Immature natural killer cell (primary cell): ENCODE measurements at regions not wholly inside any gene's neighbourhood (a gene's known extent, or its start where the extent isn't known, plus 50 kb on each side); places are given as distances from the start of the nearest gene placed in this dataset.
"Not testable (repeated sequence)": the region's sequence is repeated elsewhere in the genome, so short reads cannot be mapped to it uniquely, and the experiment has no call there.

Experiments used
- DNase-seq, 3 donors: peaks; one replicate each; pipeline ENCODE4 v3.0.0; 2022; ENCODE audit warnings: mixed read lengths in 1 of 3
- H3K27ac Mint-ChIP-seq, 6 donors: one replicate each; pipeline ENCODE4 v1.8.0; 2020; ENCODE audit warnings: mixed read lengths in 6 of 6, mild to moderate bottlenecking in 5 of 6, inconsistent platforms in 4 of 6, moderate library complexity in 3 of 6
- H3K27me3 Mint-ChIP-seq, 3 donors: one replicate each; pipeline ENCODE4 v1.8.0; 2020 to 2021; ENCODE audit warnings: low read depth in 3 of 3, mild to moderate bottlenecking in 3 of 3, mixed read lengths in 3 of 3, moderate library complexity in 3 of 3, inconsistent platforms in 1 of 3
- H3K36me3 Mint-ChIP-seq, 3 donors: one replicate each; pipeline ENCODE4 v1.8.0; 2020; ENCODE audit warnings: mixed read lengths in 3 of 3, inconsistent platforms in 2 of 3, mild to moderate bottlenecking in 2 of 3
- H3K4me1 Mint-ChIP-seq, 2 donors: one replicate each; pipeline ENCODE4 v1.8.0; 2020; ENCODE audit warnings: inconsistent platforms in 2 of 2, mild to moderate bottlenecking in 2 of 2, mixed read lengths in 2 of 2, moderate library complexity in 1 of 2
- H3K4me3 Mint-ChIP-seq, 5 donors: one replicate each; pipeline ENCODE4 v1.8.0; 2020; ENCODE audit warnings: mild to moderate bottlenecking in 5 of 5, mixed read lengths in 5 of 5, inconsistent platforms in 3 of 5, moderate library complexity in 3 of 5
- H3K9me3 Mint-ChIP-seq, 6 donors: one replicate each; pipeline ENCODE4 v1.8.0; 2020; ENCODE audit warnings: mild to moderate bottlenecking in 6 of 6, mixed read lengths in 6 of 6, inconsistent platforms in 4 of 6, moderate library complexity in 3 of 6

GRCh38 chr12:46635818-46636217 lies 190.0 kb downstream of the SLC38A4 start:
- H3K36me3 Mint-ChIP-seq, result peaks cover 26 to 54% (median 38%) of the 10 kb centered on the region in 3 donors
- peaks cover 0 to 7% (median 2%) of the 10 kb centered on the region in 3 donors for H3K27me3 Mint-ChIP-seq
- no peak for DNase-seq
- H3K4me1 Mint-ChIP-seq, result peaks cover 19 to 26% of the 10 kb centered on the region in 2 donors
- no peak overlapping the region for H3K27ac Mint-ChIP-seq
- H3K4me3 Mint-ChIP-seq, result no peak overlapping the region
- peaks cover 18 to 36% (median 20%) of the 10 kb centered on the region in 6 donors for H3K9me3 Mint-ChIP-seq

- H3K36me3 Mint-ChIP-seq, result peaks cover 5 to 10% (median 6%) of the 10 kb centered on the region in 3 donors
- peak overlapping the region in 4 of 6 donors; percentile 16 to 58 (median 33) for H3K27ac Mint-ChIP-seq
- DNase-seq, result no peak
- H3K4me1 Mint-ChIP-seq, result peaks cover 30 to 34% of the 10 kb centered on the region in 2 donors
- peaks cover 0 to 2% (median 0%) of the 10 kb centered on the region in 3 donors for H3K27me3 Mint-ChIP-seq
- H3K4me3 Mint-ChIP-seq, result peak overlapping the region in 1 of 5 donors; percentile 1
- no peaks in the 10 kb centered on the region for H3K9me3 Mint-ChIP-seq
These were observed 196.2 kb downstream of the SLC38A4 start for GRCh38 chr12:46629331-46630229.

- Mint-ChIP-seq H3K27me3 (peaks cover 0 to 2% (median 0%) of the 10 kb centered on the region in 3 donors), H3K4me3 (no peak overlapping the region), H3K27ac (no peak overlapping the region), H3K36me3 (peaks cover 0 to 6% (median 0%) of the 10 kb centered on the region in 3 donors), H3K4me1 (peaks cover 30 to 37% of the 10 kb centered on the region in 2 donors), H3K9me3 (no peaks in the 10 kb centered on the region)
- DNase-seq, result no peak
These were observed 197.6 kb downstream of the SLC38A4 start for GRCh38 chr12:46628176-46628575.

- Mint-ChIP-seq H3K27ac (no peak overlapping the region), H3K4me3 (no peak overlapping the region), H3K27me3 (peaks cover 0 to 2% (median 0%) of the 10 kb centered on the region in 3 donors), H3K4me1 (peaks cover 28 to 35% of the 10 kb centered on the region in 2 donors), H3K36me3 (peaks cover 0 to 2% (median 0%) of the 10 kb centered on the region in 3 donors), H3K9me3 (no peaks in the 10 kb centered on the region)
- no peak for DNase-seq
These were observed 198.1 kb downstream of the SLC38A4 start for GRCh38 chr12:46627686-46628085.

- H3K4me3 Mint-ChIP-seq, H3K4me1 Mint-ChIP-seq, H3K27ac Mint-ChIP-seq, DNase-seq, H3K27me3 Mint-ChIP-seq: not testable (repeated sequence)
- Mint-ChIP-seq H3K36me3 (peaks cover 3 to 33% (median 24%) of the 10 kb centered on the region in 3 donors), H3K9me3 (peaks cover 0 to 11% (median 5%) of the 10 kb centered on the region in 6 donors)
These were observed 206.3 kb downstream of the SLC38A4 start for GRCh38 chr12:46619474-46619873.

GRCh38 chr12:46617737-46618136 lies 208.1 kb downstream of the SLC38A4 start:
- Mint-ChIP-seq H3K36me3 (peaks cover 3 to 42% (median 27%) of the 10 kb centered on the region in 3 donors), H3K4me1 (peaks cover 8 to 18% of the 10 kb centered on the region in 2 donors), H3K9me3 (peaks cover 0 to 11% (median 5%) of the 10 kb centered on the region in 6 donors)
- not testable (repeated sequence) for H3K27me3 Mint-ChIP-seq, H3K4me3 Mint-ChIP-seq, DNase-seq, H3K27ac Mint-ChIP-seq

- Mint-ChIP-seq H3K4me3 (no peak overlapping the region), H3K27me3 (peaks cover 0 to 3% (median 2%) of the 10 kb centered on the region in 3 donors), H3K9me3 (peaks cover 0 to 8% (median 5%) of the 10 kb centered on the region in 6 donors), H3K4me1 (peaks cover 14 to 24% of the 10 kb centered on the region in 2 donors), H3K36me3 (peaks cover 3 to 46% (median 32%) of the 10 kb centered on the region in 3 donors), H3K27ac (no peak overlapping the region)
- DNase-seq, result no peak
These were observed 208.6 kb downstream of the SLC38A4 start for GRCh38 chr12:46617167-46617566.

GRCh38 chr12:46610754-46611153 lies 215.0 kb downstream of the SLC38A4 start:
- no peaks in the 10 kb centered on the region for H3K9me3 Mint-ChIP-seq

GRCh38 chr12:46609674-46610073 lies 216.1 kb downstream of the SLC38A4 start:
- no peak for DNase-seq
- H3K36me3 Mint-ChIP-seq, result peaks cover 8 to 35% (median 24%) of the 10 kb centered on the region in 3 donors
- H3K27ac Mint-ChIP-seq, result peak overlapping the region; percentile 80 to 93 (median 88)
- H3K27me3 Mint-ChIP-seq, result peaks cover 3 to 12% (median 10%) of the 10 kb centered on the region in 3 donors
- H3K4me3 Mint-ChIP-seq, result peak overlapping the region; percentile 71 to 90 (median 85)
- H3K9me3 Mint-ChIP-seq, result no peaks in the 10 kb centered on the region
- H3K4me1 Mint-ChIP-seq, result peaks cover 66 to 91% of the 10 kb centered on the region in 2 donors

More at GRCh38 chr12:46610754-46611153, 215.0 kb downstream of the SLC38A4 start:
- Mint-ChIP-seq H3K27ac (peak overlapping the region; percentile 84 to 93 (median 87)), H3K4me1 (peaks cover 59 to 84% of the 10 kb centered on the region in 2 donors), H3K36me3 (peaks cover 3 to 36% (median 22%) of the 10 kb centered on the region in 3 donors), H3K4me3 (peak overlapping the region; percentile 65 to 90 (median 85)), H3K27me3 (peaks cover 3 to 12% (median 10%) of the 10 kb centered on the region in 3 donors)
- DNase-seq, result peak; percentile 48 to 63 (median 60)

GRCh38 chr12:46609273-46609623 lies 216.5 kb downstream of the SLC38A4 start:
- peaks cover 67 to 87% of the 10 kb centered on the region in 2 donors for H3K4me1 Mint-ChIP-seq
- peak; percentile 62 to 70 (median 62) for DNase-seq
- no peaks in the 10 kb centered on the region for H3K9me3 Mint-ChIP-seq
- H3K36me3 Mint-ChIP-seq, result peaks cover 11 to 37% (median 24%) of the 10 kb centered on the region in 3 donors
- H3K4me3 Mint-ChIP-seq, result peak overlapping the region; percentile 71 to 90 (median 85)
- peaks cover 3 to 14% (median 10%) of the 10 kb centered on the region in 3 donors for H3K27me3 Mint-ChIP-seq
- peak overlapping the region; percentile 80 to 93 (median 88) for H3K27ac Mint-ChIP-seq

GRCh38 chr12:46608431-46609272 lies 217.1 kb downstream of the SLC38A4 start:
- Mint-ChIP-seq H3K9me3 (no peaks in the 10 kb centered on the region), H3K27ac (peak overlapping the region; percentile 80 to 93 (median 88)), H3K4me1 (peaks cover 67 to 86% of the 10 kb centered on the region in 2 donors), H3K4me3 (peak overlapping the region; percentile 71 to 90 (median 85)), H3K36me3 (peaks cover 11 to 37% (median 23%) of the 10 kb centered on the region in 3 donors), H3K27me3 (peaks cover 3 to 14% (median 10%) of the 10 kb centered on the region in 3 donors)
- DNase-seq, result no peak

- peaks cover 0 to 8% (median 3%) of the 10 kb centered on the region in 3 donors for H3K27me3 Mint-ChIP-seq
- peaks cover 31 to 77% of the 10 kb centered on the region in 2 donors for H3K4me1 Mint-ChIP-seq
- DNase-seq, result no peak
- peaks cover 29 to 54% (median 33%) of the 10 kb centered on the region in 3 donors for H3K36me3 Mint-ChIP-seq
- peaks cover 8 to 18% (median 11%) of the 10 kb centered on the region in 6 donors for H3K9me3 Mint-ChIP-seq
- no peak overlapping the region for H3K27ac Mint-ChIP-seq
- no peak overlapping the region for H3K4me3 Mint-ChIP-seq
These were observed 221.1 kb downstream of the SLC38A4 start for GRCh38 chr12:46604684-46605083.

GRCh38 chr12:46603776-46604456 lies 221.9 kb downstream of the SLC38A4 start:
- H3K36me3 Mint-ChIP-seq, result peaks cover 29 to 56% (median 33%) of the 10 kb centered on the region in 3 donors
- peaks cover 23 to 77% of the 10 kb centered on the region in 2 donors for H3K4me1 Mint-ChIP-seq
- H3K4me3 Mint-ChIP-seq, result no peak overlapping the region

More at GRCh38 chr12:46603776-46604456, 221.9 kb downstream of the SLC38A4 start:
- H3K9me3 Mint-ChIP-seq, result peaks cover 8 to 18% (median 11%) of the 10 kb centered on the region in 6 donors
- no peak for DNase-seq
- H3K27ac Mint-ChIP-seq, result no peak overlapping the region
- H3K27me3 Mint-ChIP-seq, result peaks cover 0 to 6% (median 0%) of the 10 kb centered on the region in 3 donors
